ENCODE measurements at regions not wholly inside any gene's neighbourhood (a gene's known extent, or its start where the extent isn't known, plus 50 kb on each side); places are given as distances from the start of the nearest gene placed in this dataset.
"Not testable (repeated sequence)": the region's sequence is repeated elsewhere in the genome, so short reads cannot be mapped to it uniquely, and the experiment has no call there.

- H3K4me3 ChIP-seq (replicated peaks; ENCODE audit: low read depth, low read length) = no peak overlapping the region
- TF ChIP-seq CTCF (IDR thresholded peaks at IDR 0.05; ENCODE audit: low read length, missing control alignments) = no peak
- no peak for DNase-seq (ENCODE audit: low read depth)
Observed at GRCh38 chrY:7722566-7722965, 811.0 kb upstream of the AMELY start.

- H3K4me3 ChIP-seq (replicated peaks; ENCODE audit: low read depth, low read length) = no peak overlapping the region
- no peak for DNase-seq (ENCODE audit: low read depth)
- no peak for TF ChIP-seq CTCF (IDR thresholded peaks at IDR 0.05; ENCODE audit: low read length, missing control alignments)
Observed at GRCh38 chrY:7720974-7721373, 809.4 kb upstream of the AMELY start.

- peak; percentile 78 for DNase-seq (ENCODE audit: low read depth)
- no peak for TF ChIP-seq CTCF (IDR thresholded peaks at IDR 0.05; ENCODE audit: low read length, missing control alignments)
- no peak overlapping the region for H3K4me3 ChIP-seq (replicated peaks; ENCODE audit: low read depth, low read length)
Observed at GRCh38 chrY:7719271-7719670, 807.7 kb upstream of the AMELY start.

- DNase-seq (ENCODE audit: low read depth) = peak; percentile 45
- TF ChIP-seq CTCF (IDR thresholded peaks at IDR 0.05; ENCODE audit: low read length, missing control alignments) = no peak
- no peak overlapping the region for H3K4me3 ChIP-seq (replicated peaks; ENCODE audit: low read depth, low read length)
Observed at GRCh38 chrY:7718626-7719025, 807.1 kb upstream of the AMELY start.

- no peak for DNase-seq (ENCODE audit: low read depth)
- no peak for TF ChIP-seq CTCF (IDR thresholded peaks at IDR 0.05; ENCODE audit: low read length, missing control alignments)
- no peak overlapping the region for H3K4me3 ChIP-seq (replicated peaks; ENCODE audit: low read depth, low read length)
Observed at GRCh38 chrY:7718126-7718525, 806.6 kb upstream of the AMELY start.

GRCh38 chrY:7714426-7714825, 802.9 kb upstream of the AMELY start:
- H3K4me3 ChIP-seq (replicated peaks; ENCODE audit: low read depth, low read length) = no peak overlapping the region
- DNase-seq (ENCODE audit: low read depth) = peak; percentile 75
- TF ChIP-seq CTCF (IDR thresholded peaks at IDR 0.05; ENCODE audit: low read length, missing control alignments) = peak; percentile 13

- not testable (repeated sequence) for H3K4me3 ChIP-seq (replicated peaks; ENCODE audit: low read depth, low read length); DNase-seq (ENCODE audit: low read depth)
Observed at GRCh38 chrY:7713738-7714137, 802.2 kb upstream of the AMELY start.

GRCh38 chrY:7712289-7712688, 800.7 kb upstream of the AMELY start:
- no peak overlapping the region for H3K4me3 ChIP-seq (replicated peaks; ENCODE audit: low read depth, low read length)
- DNase-seq (ENCODE audit: low read depth) = peak; percentile 49
- no peak for TF ChIP-seq CTCF (IDR thresholded peaks at IDR 0.05; ENCODE audit: low read length, missing control alignments)
